Breast epithelium (tissue), 3 donors: ENCODE measurements at regions not wholly inside any gene's neighbourhood (a gene's known extent, or its start where the extent isn't known, plus 50 kb on each side); places are given as distances from the start of the nearest gene placed in this dataset.

ENCODE experiments used
- POLR2A ChIP-seq: fragments of 450-650 bp; IDR thresholded peaks from one replicate; pipeline ENCODE4 v1.6.1; 2016; ENCODE audit warnings: antibody characterized with exemption, mild to moderate bottlenecking, moderate library complexity
- TF ChIP-seq, protein P1 (sequence below), 3 donors: fragments of 450-650 bp; IDR thresholded peaks; one replicate each; pipeline ENCODE4 v1.5.1; 2016 to 2017; ENCODE audit warnings: antibody characterized with exemption in 3 of 3, mild to moderate bottlenecking in 3 of 3, moderate library complexity in 3 of 3

DNA sequence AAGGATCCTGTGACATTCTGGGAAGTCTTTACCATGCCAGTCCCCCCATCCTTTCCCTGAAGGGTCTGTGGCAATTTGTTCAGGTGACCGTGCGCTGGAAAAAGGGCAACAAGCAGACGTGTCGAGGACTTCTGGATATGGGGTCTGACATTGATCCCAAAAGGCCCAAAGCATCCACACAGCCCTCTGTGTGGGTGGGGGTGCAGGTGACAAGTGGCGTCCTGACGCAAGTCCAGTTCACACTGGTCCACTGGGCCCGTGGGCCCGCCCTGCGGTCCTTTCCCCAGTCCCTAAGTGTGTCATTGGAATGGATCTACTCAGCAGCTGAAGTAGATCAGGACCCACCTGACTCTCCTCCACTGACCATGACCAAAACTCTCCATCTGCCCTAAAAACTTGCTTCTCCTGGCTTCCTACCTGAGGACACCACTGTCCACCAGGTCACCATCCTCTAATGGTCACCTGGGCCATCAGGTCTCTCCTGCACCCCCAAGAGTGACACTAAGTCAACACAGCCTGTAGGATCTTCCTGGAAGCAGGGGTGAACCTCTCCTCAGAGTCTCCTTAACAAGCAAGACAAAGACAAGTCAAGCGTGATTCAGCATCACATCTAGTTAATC lies 85.6 kb upstream of the SLC66A3 start:
- TF ChIP-seq, protein P1, sequence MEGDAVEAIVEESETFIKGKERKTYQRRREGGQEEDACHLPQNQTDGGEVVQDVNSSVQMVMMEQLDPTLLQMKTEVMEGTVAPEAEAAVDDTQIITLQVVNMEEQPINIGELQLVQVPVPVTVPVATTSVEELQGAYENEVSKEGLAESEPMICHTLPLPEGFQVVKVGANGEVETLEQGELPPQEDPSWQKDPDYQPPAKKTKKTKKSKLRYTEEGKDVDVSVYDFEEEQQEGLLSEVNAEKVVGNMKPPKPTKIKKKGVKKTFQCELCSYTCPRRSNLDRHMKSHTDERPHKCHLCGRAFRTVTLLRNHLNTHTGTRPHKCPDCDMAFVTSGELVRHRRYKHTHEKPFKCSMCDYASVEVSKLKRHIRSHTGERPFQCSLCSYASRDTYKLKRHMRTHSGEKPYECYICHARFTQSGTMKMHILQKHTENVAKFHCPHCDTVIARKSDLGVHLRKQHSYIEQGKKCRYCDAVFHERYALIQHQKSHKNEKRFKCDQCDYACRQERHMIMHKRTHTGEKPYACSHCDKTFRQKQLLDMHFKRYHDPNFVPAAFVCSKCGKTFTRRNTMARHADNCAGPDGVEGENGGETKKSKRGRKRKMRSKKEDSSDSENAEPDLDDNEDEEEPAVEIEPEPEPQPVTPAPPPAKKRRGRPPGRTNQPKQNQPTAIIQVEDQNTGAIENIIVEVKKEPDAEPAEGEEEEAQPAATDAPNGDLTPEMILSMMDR (IDR thresholded peaks at IDR 0.05): no peak
- TF ChIP-seq POLR2A: no peak
